ENCODE measurements at regions not wholly inside any gene's neighbourhood (a gene's known extent, or its start where the extent isn't known, plus 50 kb on each side); places are given as distances from the start of the nearest gene placed in this dataset.

DNA sequence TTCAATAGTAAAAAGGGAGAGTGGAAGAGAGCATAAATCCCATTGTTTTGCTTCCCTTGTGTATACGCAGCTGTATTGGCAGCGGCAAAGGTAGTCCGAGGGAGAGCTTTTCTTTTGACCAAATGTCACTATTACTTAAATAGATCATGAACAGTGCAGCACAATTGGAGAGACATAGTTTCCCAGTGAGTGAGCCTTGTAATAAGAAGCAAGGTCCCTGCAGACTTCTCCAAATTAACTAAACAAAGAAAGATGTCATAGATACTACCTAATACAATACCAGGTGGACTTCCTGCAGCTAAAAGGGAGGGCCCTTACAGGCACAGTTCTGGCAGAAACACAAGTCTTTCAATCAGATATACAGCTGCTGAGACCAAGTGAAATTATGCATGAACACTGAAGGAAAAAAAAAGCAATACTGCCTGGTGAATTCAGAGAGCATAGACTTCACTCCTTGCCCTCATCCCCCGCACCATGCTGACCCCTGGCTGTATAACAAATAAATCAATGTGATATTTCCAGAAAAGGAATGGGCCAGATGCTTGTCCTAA lies 404.7 kb upstream of the CDH2 start:
- Histone ChIP-seq H2AFZ (ENCODE audit: low read length) (no peak overlapping the region), H4K8ac (replicated peaks; ENCODE audit: insufficient read length, low read depth, low read length) (no peak overlapping the region), H3K4ac (ENCODE audit: low read depth, low read length) (no peak overlapping the region), H3K4me1 (ENCODE audit: insufficient read depth, low read length) (no peaks in the 10 kb centered on the region), H3T11ph (ENCODE audit: low read length) (no peak overlapping the region), H3K79me1 (ENCODE audit: insufficient read depth, low read depth, low read length, poor library complexity, severe bottlenecking) (no peaks in the 10 kb centered on the region), H3K56ac (ENCODE audit: insufficient read length, low read depth, low read length) (no peak overlapping the region), H2BK5ac (ENCODE audit: insufficient read length, low read length) (no peak overlapping the region), H3K9ac (ENCODE audit: extremely low read depth, insufficient read length, low read length) (no peak overlapping the region), H3K23me2 (ENCODE audit: insufficient read length, low read depth, low read length, poor library complexity, severe bottlenecking) (no peaks in the 10 kb centered on the region), H4K20me1 (ENCODE audit: control insufficient read depth, insufficient read depth, insufficient read length) (no peaks in the 10 kb centered on the region), H4K91ac (ENCODE audit: insufficient read length, low read depth, low read length) (no peak overlapping the region), H3K9me3 (ENCODE audit: control insufficient read depth, low read depth, low read length) (no peaks in the 10 kb centered on the region), H2BK120ac (ENCODE audit: low read depth, low read length, poor library complexity, severe bottlenecking) (no peak overlapping the region), H2BK20ac (ENCODE audit: low read depth, low read length, poor library complexity, severe bottlenecking) (no peak overlapping the region), H3K27me3 (ENCODE audit: insufficient read depth, low read length) (no peaks in the 10 kb centered on the region), H3K27ac (ENCODE audit: insufficient read length, low read depth, low read length) (no peak overlapping the region), H2BK15ac (ENCODE audit: low read depth, low read length) (no peak overlapping the region), H2BK12ac (ENCODE audit: insufficient read length, low read depth, low read length) (no peak overlapping the region), H4K5ac (ENCODE audit: insufficient read length, low read depth, low read length) (no peak overlapping the region), H3K23ac (ENCODE audit: insufficient read length, low read depth, low read length) (no peak overlapping the region), H3K18ac (ENCODE audit: insufficient read length, low read depth, low read length) (no peak overlapping the region), H3K14ac (ENCODE audit: insufficient read depth, low read length) (no peak overlapping the region), H3K4me2 (ENCODE audit: insufficient read depth, insufficient read length, low read length) (no peak overlapping the region), H2AK5ac (ENCODE audit: insufficient read length, low read length) (no peak overlapping the region), H3K79me2 (ENCODE audit: insufficient read depth, low read length) (no peaks in the 10 kb centered on the region)
- Mint-ChIP-seq H3K4me3 (no peak overlapping the region), H3K27ac (no peak overlapping the region), H3K9me3 (no peaks in the 10 kb centered on the region; a peak in 1 of 5 replicates), H3K4me1 (peaks cover 18 to 21% of the 10 kb centered on the region in 2 experiments), H3K36me3 (ENCODE audit: insufficient read depth in 1 of 3, low read depth in 3 of 3) (no peaks in the 10 kb centered on the region), H3K27me3 (ENCODE audit: low read depth) (no peaks in the 10 kb centered on the region)
- no CpG with 5 or more reads among the region's 4 CpGs for WGBS (ENCODE audit: extremely low coverage, insufficient read length, low lambda C conversion rate)
- no peak for DNase-seq
- TF ChIP-seq, protein P1, sequence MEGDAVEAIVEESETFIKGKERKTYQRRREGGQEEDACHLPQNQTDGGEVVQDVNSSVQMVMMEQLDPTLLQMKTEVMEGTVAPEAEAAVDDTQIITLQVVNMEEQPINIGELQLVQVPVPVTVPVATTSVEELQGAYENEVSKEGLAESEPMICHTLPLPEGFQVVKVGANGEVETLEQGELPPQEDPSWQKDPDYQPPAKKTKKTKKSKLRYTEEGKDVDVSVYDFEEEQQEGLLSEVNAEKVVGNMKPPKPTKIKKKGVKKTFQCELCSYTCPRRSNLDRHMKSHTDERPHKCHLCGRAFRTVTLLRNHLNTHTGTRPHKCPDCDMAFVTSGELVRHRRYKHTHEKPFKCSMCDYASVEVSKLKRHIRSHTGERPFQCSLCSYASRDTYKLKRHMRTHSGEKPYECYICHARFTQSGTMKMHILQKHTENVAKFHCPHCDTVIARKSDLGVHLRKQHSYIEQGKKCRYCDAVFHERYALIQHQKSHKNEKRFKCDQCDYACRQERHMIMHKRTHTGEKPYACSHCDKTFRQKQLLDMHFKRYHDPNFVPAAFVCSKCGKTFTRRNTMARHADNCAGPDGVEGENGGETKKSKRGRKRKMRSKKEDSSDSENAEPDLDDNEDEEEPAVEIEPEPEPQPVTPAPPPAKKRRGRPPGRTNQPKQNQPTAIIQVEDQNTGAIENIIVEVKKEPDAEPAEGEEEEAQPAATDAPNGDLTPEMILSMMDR (conservative IDR thresholded peaks at IDR 0.05): no peak
